OCI-LY7 (cell line): ENCODE measurements at regions not wholly inside any gene's neighbourhood (a gene's known extent, or its start where the extent isn't known, plus 50 kb on each side); places are given as distances from the start of the nearest gene placed in this dataset.

Source experiments
- EZH2phosphoT487 ChIP-seq: fragments of 200-600 bp; sonication (generic); IDR thresholded peaks from 2 replicates; pipeline ENCODE4 v1.6.1; 2018; ENCODE audit warnings: low read depth, borderline replicate concordance, mild to moderate bottlenecking, mixed run types, antibody characterized with exemption, low read length, moderate library complexity, mixed read lengths
- TF ChIP-seq, protein P1 (sequence below): fragments of 200-600 bp; sonication (generic); conservative IDR thresholded peaks from 2 replicates; pipeline ENCODE4 v1.5.1; 2014; ENCODE audit warnings: mild to moderate bottlenecking, antibody characterized with exemption, low read length, moderate library complexity, mixed read lengths

DNA sequence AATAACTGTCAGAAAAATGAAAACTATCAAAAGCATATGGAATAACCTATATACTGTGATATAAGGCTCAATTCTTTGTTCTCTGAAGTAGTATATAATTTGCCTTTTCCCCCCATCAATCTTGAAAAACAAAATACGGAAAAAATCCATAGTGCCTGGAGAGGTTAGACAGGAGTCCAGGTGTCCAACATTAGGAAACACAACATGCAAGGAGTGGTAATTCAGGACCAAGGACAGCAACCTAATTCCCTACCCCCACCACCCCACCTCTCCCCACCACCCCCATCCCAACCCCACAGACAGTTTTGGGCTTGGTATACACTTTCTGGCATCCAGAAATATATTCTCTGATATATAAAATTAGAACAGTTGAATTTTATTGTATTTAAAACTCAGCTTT lies 55.1 kb upstream of the SLC25A26 start:
- TF ChIP-seq, protein P1, sequence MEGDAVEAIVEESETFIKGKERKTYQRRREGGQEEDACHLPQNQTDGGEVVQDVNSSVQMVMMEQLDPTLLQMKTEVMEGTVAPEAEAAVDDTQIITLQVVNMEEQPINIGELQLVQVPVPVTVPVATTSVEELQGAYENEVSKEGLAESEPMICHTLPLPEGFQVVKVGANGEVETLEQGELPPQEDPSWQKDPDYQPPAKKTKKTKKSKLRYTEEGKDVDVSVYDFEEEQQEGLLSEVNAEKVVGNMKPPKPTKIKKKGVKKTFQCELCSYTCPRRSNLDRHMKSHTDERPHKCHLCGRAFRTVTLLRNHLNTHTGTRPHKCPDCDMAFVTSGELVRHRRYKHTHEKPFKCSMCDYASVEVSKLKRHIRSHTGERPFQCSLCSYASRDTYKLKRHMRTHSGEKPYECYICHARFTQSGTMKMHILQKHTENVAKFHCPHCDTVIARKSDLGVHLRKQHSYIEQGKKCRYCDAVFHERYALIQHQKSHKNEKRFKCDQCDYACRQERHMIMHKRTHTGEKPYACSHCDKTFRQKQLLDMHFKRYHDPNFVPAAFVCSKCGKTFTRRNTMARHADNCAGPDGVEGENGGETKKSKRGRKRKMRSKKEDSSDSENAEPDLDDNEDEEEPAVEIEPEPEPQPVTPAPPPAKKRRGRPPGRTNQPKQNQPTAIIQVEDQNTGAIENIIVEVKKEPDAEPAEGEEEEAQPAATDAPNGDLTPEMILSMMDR: no peak
- no peak for TF ChIP-seq EZH2phosphoT487
